Islet precursor cell (in vitro differentiated cells): ENCODE measurements at regions not wholly inside any gene's neighbourhood (a gene's known extent, or its start where the extent isn't known, plus 50 kb on each side); places are given as distances from the start of the nearest gene placed in this dataset.

ENCODE experiments used
- DNase-seq: peaks from one replicate; pipeline ENCODE4 v3.0.0-alpha.2; 2018

DNA sequence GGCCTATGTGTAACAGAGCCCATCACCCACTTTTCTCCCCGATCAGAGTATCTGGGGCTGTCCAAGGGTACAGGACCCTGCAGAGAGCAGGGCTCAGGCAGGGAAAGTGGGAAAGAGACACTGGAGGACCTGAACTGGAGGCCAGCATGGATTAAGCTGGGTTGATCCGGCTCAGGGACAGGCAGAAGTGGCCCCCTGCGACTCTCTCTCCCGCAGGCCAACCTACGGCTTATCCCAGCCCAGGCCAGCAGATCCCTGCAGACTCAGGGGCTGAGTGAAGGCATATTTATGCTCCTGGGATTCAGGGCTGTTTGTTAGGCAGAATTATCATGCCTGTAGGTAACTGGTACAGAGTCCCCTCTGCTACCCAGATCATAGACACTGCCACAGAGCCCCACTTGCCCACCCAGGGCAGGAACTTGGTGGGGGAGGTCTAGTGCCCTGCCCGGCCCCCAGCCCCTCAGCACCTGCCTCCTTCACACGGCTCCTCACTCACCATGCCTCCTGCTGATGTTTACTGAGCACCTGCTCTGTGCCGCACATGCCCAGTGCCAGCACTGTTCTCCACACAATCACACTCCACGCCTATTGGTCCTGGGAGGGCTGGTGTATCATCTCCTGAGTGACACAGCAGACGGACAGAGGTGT lies 87.3 kb downstream of the ADRA2C start:
- DNase-seq = no peak

DNA sequence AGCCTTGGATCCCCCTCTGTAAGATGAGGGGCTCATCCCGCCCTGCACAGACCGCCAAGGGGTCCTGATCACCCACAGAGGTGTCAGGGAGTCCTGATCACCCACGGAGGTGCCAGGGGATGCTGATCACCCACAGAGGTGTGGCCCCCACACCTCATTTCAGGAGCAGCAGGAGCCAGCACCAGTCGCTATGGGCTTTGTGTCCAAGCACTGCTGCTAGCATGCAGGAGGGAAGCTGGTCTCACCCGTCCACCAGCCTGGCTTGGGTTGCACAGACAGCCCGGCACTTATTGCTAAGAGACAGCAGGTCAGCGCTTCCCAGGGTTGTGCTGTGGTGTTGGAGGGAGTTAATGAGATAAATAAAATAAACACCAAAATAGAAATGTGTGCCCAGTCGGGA lies 88.5 kb downstream of the ADRA2C start:
- DNase-seq = no peak

DNA sequence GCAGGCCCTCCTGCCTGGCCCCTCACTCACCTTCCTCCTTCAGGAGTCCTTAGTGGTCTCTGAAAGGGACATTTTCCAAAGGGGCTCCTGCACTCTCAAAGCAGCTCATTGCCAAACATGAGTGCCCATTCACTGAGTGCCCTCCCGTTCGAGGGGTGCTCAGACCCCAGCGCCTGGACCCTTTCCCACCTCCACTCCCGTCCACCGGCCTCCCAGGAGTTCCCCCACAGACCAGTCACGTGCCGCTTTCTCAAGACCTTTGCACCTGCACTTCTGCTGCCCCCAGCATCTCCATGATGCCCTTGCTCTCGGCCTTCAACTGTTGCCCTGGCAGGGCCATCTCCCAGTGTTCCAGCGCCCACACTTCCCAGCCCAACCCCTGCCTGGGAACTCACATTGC lies 89.5 kb downstream of the ADRA2C start:
- DNase-seq = no peak

DNA sequence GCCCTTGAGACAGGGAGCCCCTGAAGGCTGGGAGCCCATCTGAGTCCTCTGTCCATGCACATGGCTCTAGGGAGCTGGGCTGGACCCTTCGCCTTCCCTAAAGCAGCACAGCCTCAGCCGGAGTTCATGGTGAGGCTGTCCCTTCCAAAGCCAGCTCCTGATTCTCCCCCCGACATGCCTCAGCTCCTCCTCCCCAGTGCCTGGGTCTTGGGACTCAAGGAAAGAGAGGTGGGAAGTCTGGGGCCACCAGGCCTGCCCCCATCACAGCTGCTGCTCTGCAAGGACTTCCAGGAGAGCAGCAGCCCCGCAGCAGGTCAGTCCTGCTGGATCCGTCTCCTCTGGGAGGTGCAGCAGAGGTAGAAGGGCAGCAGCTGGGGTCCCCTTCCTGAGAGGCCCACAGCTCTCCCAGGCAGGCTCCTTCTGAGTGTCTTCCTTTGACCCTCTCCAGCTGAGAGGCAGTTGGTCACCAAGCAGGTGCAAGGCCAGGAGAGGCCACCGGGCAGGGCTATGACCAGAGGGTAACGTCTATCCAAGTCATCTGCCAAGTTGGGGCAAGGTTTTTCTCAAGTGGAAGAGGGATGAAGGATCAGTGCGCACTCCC lies 90.5 kb downstream of the ADRA2C start:
- no peak for DNase-seq

DNA sequence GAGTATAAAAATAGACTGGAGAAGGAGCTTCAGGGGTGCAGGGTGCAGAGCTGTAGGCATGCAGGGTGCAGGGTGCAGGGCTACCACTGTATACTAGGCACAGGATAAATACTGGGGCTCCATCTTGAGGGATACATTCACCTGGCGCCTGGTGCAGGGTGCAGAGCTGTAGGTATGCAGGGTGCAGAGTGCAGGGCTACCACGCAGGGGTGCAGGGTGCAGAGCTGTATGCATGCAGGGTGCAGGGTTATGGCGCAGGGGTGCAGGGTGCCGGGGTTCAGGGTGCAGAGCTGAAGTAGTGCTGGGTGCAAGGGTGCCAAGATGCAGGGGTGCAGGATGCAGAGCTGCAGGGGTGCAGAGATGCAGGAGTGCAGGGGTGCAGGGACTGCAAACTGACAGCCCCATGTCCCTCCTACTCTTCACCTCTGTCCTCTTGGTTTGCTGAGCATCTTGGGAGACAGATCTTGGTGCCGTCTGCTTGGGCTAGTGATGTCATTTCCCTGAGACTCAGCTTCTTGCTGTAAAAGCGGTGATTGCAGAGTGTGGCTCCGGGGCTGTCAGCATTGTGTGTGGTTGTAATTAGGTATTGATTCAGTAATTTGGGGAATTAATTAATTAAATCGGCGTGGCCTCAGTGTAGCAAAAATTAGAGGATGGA lies 91.2 kb downstream of the ADRA2C start:
- DNase-seq = no peak

DNA sequence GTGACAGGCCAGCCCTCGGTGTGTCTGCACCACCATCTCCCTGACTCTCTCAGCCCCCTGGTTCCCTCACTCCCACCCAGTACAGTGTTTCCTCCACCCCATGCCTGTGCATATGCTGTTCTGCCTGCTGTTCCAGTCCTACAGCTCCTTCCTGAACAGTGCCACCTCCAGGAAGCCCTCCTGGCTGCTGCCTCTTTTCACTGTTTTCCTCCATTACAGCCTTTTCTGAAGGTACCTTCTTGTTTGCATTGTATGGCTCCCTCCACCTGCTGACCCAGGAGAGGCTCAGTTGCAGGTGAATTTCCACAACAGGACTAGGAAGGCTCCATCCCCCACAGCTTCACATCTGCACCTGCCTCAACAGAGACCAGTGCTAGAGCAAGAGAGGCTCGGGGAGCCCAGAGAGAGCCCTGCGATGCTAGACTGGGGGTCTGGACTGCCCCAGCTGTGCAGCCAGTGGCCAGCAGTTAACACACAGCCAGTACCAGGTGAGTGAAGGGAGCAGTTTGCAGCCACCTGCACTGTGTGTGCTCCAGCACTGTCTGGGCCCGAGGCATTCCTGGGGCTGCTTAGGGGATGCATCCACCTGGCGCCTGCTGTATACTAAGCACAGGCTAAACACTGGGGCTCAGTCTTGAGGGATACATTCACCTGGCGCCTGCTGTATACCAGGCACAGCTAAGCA lies 92.0 kb downstream of the ADRA2C start:
- no peak for DNase-seq

DNA sequence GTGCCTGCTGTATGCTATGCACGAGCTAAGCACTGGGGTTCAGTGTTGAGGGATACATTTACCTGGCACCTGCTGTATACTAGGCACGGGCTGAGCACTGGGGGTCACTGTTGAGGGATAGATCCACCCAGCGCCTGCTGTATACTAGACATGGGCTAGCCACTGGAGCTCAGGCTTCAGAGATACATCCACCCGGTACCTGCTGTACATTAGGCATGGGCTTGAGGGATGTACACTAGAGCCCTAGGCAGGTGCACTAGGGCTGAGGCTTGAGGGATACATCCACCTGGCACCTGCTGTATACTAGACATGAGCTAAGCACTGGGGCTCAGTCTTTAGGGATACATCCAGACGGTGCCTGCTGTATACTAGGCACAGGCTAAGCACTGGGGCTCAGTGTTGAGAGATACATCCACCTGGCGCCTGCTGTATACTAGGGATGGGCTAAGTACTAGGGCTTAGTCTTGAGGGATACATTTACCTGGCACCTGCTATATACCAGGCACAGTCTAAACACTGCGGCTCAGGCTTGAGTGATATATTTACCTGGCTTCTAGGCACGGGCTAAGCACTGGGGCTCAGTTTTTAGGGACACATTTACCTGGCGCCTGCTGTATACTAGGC lies 92.7 kb downstream of the ADRA2C start:
- no peak for DNase-seq

DNA sequence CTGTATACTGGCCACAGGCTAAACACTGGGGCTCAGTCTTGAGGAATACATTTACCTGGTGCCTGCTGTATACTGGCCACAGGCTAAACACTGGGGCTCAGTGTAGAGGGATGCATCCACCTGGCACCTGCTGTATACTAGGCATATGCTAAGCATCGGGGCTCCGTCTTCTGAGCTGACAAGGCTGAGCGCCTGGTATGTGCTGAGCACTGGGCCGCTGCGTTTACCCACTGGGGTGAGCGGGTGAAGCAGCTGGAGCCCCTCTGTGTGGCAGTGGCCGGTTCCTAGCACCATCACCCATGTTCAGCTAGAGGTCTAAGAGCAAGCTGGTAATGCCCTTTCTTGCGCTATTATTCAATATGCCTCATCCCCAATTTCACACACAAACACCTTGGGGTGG lies 93.4 kb downstream of the ADRA2C start:
- no peak for DNase-seq

DNA sequence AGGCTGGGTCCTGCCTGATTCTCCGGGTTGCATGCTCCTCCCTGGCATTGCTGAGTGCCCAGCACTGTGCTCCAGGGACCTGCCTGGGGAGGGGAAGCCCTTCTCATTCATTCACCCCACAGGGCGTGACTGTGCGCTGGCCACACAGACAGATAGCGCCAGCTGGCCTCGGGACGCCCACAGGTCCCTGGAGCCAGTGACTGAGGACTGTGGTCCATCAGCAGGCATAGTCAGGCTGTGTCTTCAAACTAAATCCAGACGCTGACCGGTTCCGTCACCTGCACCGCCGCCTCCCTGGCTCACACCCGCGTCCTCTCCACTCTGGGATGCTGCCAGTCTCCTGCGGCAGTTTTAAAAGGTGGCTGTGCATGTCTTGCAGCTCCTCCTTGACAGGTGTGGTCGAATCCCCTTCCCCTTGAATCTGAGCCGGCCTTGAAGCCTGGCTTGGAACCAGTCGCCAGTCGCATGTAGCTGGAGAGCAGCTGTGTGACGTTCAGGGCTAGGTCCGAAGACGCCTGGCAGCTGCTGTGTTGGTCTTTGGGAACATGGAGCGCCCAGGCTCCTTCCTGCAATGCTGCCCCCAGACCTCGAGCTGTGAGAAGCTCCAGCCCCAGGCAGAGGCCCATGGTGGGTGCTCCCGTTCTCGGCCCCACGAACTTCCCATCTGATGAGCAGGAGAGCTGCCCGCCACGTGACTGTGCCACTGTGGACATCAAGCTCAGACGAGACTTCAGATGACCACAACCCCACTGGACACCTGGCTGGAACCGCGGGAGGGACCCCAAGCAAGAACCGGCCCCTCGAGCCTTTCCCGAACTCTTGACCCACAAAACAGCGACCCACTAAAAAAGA lies 94.1 kb downstream of the ADRA2C start:
- DNase-seq = no peak

DNA sequence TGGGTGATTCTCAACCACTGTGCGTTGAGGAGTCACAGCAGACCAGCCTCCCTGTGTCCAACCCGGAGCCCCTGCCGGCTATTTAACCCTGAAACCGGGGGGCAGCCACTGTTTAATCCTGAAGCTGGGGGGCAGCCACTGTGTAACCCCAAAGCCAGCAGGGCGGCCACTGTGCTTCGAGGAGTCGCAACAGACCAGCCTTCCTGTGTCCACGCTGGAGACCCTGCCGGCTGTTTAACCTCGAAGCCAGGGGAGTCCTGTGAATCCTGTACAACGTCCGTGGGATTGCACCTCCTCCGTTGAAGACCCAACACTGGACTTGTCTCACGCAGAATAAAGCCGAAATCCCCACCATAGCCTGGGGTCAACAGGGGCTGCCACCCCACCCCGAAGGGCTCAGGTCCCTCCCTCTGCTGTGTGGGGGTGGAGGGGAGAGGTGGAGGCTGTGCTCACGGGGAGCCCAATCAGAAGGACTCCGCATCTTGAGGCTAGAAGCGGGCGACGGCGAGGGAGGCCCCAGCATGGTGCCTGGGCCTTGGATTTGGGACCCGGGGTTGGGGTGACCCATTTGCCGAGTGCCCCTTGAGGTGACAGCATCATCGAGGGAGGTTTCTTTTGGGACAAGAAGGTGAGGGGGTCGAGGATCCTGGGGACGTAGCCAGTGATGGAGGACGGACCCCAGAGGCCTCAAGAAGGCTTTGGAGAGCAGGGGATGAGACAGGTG lies 94.9 kb downstream of the ADRA2C start:
- DNase-seq = no peak

DNA sequence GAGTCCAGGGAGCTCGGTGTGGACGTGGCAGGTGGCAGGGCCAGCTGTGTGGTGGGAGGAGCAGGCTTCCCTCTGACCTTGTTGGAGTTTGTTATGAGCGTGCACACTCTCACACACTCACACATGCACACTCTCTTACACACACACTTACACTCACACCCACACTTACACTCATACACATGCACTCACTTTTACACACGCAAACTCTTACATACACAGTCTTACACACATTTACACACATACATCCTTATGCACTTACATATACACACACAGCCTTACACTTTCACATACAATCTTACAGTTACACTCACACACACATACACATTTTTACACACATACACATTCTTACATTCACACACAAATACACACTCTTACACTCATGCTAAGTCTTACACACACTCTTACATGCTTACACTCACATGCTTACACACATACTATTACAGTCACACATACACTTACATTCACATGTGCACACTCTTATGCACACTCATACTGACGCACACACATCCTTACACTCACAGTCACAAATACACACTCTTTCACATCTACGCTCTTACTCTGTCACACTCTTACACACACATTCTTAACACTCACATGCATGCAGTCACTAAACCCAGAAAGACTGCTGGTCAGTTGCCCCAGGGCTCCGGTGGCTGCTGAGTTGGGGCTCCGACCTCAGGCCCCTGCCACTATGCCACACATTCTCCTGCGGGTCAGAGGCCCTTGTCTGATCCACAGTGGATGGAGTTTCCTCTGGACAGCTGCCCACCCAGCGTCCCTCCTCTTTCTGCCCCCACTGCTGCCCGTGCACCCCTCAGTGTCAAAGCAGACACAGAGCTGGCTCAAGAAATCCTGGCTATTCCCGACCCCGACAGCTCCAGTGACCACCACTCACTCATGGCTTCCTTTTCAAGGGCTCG lies 95.8 kb downstream of the ADRA2C start:
- no peak for DNase-seq

DNA sequence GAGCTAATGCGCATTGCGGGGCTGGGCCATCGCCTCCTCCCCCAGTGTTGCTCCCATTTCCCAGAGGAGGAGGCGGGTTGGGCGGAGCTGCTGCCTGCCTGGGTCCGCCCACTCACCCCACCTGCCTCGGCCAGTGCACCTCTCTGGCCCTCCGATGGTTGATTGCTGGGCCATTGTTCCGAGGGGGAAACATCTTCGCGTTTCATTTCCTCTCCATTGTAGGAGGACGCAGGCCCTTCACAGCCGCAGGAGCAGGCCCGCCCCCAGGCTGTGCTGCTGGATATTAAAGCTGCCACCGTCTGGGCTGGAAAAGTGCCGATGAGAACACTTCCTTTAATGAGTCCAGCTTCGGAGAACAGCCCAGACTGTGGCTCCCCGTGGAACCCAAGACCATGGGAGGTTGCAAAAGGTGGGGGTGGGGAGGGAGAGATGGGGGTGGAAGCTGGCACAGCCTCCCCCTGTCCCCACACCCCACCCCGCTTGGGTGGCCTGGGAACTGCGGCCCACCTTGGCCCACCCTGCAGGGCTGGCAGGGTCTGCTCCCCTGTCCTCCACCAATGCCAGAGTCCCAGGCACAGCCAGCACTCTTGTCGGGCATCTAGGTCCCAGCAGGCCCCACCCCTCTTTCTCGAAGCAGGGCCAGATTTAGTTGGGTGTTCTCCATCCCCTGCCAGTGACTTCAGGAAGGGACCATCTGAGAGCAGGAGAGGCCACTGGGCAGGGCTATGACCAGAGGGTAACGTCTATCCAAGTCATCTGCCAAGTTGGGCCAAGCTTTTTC lies 96.6 kb downstream of the ADRA2C start:
- peak; percentile 71 for DNase-seq

DNA sequence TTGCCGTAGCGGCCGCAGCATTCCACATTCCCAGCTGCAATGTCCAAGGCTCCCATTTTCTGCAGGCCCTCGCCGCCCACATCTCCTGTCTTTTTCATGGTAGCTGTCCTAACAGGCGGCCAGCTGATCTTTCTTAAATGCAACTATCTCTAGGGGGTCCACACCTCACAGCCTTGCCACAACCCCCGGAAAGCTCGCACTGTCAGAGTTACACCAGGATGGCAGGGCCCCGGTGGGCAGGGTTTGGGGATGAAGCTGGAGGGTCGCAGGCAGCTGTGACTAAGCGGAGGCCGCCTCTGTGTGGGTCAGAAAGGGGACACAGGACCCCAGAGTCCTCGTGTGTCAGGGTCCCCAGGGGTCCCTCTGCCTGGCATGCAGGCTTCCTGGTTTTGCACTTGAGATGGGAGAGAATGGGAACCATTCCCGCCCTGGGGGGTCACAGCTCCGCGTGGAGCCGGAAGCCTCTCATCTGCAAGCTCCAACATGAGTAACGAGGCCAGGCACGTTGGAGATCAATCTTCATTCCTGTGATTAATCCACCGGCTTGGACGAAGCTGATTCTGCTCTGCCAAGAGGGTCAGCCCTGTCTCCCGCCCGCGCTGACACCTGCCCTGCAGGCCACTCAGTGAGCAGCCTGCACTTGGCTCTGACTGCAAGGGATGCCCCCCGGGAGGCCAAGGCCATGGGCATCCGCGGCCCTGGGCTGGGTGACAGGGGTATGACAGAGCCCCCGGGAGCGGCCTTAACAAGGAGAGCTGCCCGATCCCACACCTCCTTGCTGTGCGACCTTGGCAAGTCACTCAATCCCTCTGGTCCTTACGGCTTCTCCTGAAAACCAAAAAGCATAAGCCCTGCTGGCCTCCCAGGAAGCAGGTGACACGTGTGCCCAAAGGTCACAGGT lies 97.9 kb downstream of the ADRA2C start:
- DNase-seq = no peak

DNA sequence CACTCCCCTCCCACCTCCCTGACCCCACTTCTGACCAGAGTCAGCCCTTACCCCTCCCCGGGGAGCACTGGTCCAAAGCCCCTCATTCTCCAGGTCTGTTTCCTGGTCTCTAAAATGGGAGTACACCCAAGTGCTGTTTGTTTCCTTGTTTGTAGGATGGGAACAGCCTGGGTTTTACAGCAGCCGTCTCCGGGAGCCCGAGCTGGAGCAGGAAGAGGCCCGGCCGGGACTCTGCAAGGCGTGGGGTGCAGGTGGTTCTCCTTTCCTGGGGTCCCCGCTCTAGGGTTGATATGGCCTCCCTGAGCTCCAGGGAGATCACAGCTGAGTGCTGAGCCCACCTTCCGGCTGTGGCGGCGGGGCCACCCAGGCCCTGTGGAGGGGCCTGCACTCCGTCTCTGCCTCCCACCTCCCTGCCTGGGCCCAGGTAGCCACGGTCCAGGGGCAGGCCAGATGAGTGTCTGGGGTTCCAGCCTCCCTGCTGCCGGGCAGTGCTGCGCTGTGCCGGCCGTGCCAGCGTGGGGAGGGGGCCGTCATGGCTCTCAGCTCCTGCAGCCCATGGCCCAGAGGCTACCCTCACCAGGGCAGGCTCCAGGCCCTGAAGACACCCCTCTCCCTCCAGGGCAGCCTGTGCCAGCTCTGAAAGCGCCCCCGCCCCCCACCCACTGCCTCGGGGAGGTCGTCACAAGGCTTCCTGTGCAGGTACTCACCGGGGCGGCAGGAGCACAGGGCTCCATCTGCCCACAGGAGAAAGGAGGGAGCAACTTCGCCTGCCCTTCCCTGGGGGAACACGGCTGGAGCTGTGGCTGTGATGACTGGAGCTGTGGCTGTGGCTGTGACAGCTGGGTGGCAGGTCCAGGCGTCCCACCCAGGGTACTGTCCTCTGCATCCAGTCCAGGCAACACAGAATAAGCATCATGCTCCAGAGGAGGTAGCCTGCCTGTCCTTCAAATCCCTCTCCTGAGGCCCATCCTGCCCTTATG lies 98.8 kb downstream of the ADRA2C start:
- no peak for DNase-seq

DNA sequence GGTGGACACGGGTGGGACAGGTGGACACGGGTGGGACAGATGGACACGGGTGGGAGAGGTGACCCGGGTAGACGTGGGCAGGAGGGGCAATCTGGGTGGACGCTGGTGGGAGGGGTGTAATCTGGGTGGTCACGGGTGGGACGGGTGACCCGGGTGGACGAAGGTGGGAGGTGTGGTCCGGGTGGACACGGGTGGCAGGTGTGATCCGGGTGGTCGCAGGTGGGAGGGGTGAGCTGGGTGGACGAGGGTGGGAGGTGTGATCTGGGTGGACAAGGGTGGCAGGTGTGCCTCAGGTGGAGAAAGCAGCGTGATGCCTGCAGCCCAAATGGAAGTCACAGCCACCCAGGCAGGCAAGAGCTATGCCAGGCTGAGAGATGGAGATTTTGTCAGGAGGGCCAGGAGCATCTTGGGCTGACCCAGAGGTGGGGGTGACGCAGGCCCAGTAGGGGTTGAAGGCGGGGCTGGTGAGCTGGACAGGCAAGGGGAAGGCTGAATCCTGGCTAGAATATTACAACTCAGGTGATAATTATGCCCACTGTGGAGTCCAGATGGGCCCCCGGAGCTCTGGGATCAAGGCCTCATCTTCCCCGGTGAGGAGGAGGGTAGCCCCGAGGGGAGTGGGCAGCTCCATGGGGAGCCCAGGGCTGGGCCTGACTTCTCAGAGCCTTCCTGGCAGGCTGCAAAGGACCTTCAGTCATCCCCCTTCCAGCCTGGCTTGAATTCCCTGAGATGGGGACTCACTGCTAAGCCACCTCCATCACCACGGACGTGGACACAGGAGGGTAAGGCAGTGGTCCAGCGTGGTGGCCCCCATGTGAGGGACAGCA lies 100.0 kb downstream of the ADRA2C start:
- no peak for DNase-seq

DNA sequence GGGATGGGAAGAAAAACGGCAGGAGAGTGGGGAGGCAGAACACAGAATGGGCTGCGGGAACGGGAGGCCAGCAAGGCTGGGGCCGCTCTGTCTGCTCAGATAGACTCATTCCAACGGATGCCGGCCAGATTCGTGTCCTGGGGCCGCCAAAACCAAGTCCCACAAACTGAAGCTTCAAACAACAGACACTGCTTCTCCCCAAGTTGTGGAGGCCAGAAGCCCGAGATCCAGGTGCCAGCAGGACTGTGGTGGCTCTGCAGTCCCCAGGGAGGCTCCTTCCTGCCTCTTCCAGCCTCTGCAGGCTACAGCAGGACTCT lies 100.6 kb downstream of the ADRA2C start:
- DNase-seq = no peak
